Left ventricle myocardium inferior (tissue), 1 donor: ENCODE measurements at regions not wholly inside any gene's neighbourhood (a gene's known extent, or its start where the extent isn't known, plus 50 kb on each side); places are given as distances from the start of the nearest gene placed in this dataset.
"Not testable (repeated sequence)": the region's sequence is repeated elsewhere in the genome, so short reads cannot be mapped to it uniquely, and the experiment has no call there.

ENCODE experiments used
- DNase-seq: peaks from one replicate; pipeline ENCODE4 v3.0.0-alpha.2; 2020
- H3K27ac ChIP-seq: fragments of 200-600 bp; replicated peaks from 2 replicates; pipeline ENCODE4 v1.8.0; 2021
- H3K27me3 ChIP-seq: fragments of 200-600 bp; 2 replicates; pipeline ENCODE4 v1.8.0; 2021; ENCODE audit warnings: low read depth
- H3K36me3 ChIP-seq: fragments of 200-600 bp; 2 replicates; pipeline ENCODE4 v1.8.0; 2021
- H3K4me1 ChIP-seq: fragments of 200-600 bp; 2 replicates; pipeline ENCODE4 v1.8.0; 2021
- H3K4me3 ChIP-seq: fragments of 200-600 bp; 2 replicates; pipeline ENCODE4 v1.8.0; 2021; ENCODE audit warnings: mild to moderate bottlenecking, moderate library complexity
- H3K9me3 ChIP-seq: fragments of 200-600 bp; replicated peaks from 2 replicates; pipeline ENCODE4 v1.8.0; 2021
- intact Hi-C: fragments of 100-400 bp; cut with micrococcal nuclease; formaldehyde crosslinking; loops from one replicate; pipeline ENCODE4 v1.11.0; 2022
- donor health status: DM: no; HTN: yes; CAD: no; lungs with severe emphysema.

DNA sequence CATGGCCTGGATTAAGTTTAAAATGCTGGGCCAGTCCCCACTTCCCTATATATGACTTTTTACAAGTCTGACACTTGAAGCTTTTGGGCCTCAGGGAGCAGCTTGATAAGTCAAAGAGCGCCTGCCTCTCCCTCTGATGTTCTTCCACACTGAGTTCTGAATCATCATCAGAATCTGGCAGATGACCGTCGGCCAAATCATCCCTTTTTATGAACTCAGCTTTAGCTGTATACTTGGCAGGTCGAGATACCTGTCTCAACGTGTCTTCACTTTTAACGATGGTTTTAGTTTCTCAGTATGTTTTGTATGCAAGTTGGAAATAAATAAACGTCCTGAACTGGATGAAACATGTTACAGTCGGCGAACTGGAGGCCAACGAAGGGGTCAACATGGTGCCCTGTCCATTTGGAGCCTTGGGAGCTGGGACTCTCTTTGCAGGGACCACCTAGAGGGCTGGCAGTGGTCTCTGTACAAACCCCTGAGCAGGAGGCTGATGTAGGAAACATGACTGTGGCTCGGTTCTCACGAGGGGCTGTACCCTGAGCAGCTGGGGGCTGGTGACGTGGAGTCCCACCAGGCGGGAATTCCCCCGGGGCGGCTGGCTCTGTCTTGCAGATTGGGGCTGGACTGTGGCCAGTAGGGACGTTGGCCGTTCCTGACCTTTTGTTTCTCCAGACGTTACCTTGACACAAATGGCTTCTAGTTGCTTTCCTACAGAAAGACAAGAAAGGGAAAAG is 192.2 kb upstream of the PRKX start:
- H3K27me3 ChIP-seq, H3K36me3 ChIP-seq, H3K27ac ChIP-seq, H3K4me1 ChIP-seq, DNase-seq, H3K4me3 ChIP-seq, intact Hi-C loops, H3K9me3 ChIP-seq: not testable (repeated sequence)

GRCh38 chrX:3902222-3902621 is 188.8 kb upstream of the PRKX start:
- H3K27ac ChIP-seq, H3K4me3 ChIP-seq, H3K9me3 ChIP-seq, intact Hi-C loops, DNase-seq, H3K27me3 ChIP-seq, H3K36me3 ChIP-seq, H3K4me1 ChIP-seq: not testable (repeated sequence)

DNA sequence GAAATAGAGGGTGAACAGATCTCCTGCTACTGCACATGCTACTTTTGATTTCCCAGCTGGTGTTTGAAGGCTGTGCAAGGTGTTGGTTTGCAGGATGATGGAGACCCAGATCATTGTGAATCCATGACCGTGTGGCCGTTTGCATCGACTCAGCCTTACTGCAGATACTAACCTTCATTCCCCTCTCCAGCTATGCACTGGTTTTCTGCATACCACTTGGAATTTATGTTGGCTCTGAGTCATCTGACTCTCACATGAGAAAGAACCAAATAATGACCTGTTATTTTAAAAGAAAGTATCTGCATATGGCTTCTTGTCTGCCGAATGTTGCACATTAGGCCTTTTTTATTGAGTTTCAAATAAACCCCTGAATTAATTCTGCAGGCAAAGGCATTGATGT is 183.3 kb upstream of the PRKX start:
- H3K27ac ChIP-seq, H3K4me1 ChIP-seq, DNase-seq, H3K36me3 ChIP-seq, H3K27me3 ChIP-seq, H3K9me3 ChIP-seq, H3K4me3 ChIP-seq, intact Hi-C loops: not testable (repeated sequence)

GRCh38 chrX:3882553-3882920 is 169.1 kb upstream of the PRKX start:
- intact Hi-C loops, H3K27me3 ChIP-seq, H3K9me3 ChIP-seq, H3K4me3 ChIP-seq, H3K4me1 ChIP-seq, H3K36me3 ChIP-seq, DNase-seq, H3K27ac ChIP-seq: not testable (repeated sequence)

DNA sequence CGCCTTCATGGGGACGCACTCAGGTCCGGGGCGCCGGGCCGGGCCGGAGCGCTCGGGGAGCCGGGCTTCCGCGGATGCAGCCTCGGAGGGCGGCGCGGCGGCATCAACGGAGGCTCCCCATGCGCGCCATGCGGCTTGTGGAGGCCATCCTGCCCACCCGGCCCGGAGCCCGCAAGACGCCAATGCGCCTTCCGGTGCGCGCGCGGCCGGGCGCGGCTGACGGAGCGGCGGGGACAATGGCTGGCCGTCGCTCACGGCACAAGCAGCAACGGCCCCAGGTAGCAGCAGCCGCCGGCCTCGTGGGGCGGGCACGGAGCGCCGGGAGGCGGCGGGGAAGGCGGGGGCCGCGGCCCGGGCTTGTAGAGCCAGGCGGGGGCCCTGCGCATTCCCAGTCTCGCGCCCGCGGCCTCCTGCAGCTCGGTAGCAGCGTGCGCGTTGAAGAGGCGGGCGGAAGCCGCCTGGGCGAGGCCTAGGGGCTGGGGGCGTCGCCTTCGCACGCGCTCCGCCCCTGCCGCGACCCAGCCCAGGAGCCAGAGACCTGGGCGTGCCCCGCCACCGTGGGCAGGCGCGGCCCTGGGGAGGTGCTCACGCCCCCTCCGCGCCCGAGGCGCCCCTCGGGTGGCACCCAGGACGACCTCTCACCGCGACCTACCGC is 168.6 kb upstream of the PRKX start:
- H3K36me3 ChIP-seq, H3K4me3 ChIP-seq, intact Hi-C loops, H3K4me1 ChIP-seq, H3K27ac ChIP-seq, H3K9me3 ChIP-seq, H3K27me3 ChIP-seq, DNase-seq: not testable (repeated sequence)

DNA sequence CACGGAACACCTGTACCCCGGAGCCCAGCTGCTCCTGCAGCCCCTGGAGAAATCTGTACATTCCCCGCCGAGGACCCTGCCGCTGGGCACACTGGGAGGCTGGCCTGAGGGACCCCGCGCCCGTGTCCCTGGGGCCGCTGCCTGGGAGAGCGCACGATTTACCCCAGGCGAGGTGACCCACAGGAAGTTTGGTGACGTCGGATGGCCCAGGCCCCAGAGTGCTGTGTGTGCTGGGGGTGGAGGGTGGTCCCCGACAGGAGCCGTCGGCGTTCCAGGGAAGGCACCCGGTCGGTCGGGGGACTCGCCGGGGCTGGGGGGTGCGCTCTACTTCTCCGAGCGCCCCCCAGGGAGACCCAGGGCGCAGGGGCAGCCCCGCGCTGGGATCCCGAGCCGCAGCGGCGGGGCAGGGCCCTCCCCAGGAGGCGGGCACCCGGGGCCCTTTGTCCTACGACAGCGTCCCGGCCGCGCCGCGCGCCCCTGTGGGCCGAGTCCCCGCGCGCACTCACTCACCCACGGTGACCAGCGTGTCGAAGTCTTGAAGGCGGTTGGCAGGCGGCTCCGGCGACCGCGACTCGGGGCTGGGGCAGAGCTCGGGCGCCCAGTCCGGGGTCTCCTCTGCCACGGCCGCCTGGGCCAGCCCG is 167.9 kb upstream of the PRKX start:
- H3K27me3 ChIP-seq, H3K27ac ChIP-seq, intact Hi-C loops, H3K4me1 ChIP-seq, DNase-seq, H3K9me3 ChIP-seq, H3K36me3 ChIP-seq, H3K4me3 ChIP-seq: not testable (repeated sequence)

GRCh38 chrX:3876393-3876792 is 162.9 kb upstream of the PRKX start:
- H3K4me1 ChIP-seq, H3K9me3 ChIP-seq, H3K36me3 ChIP-seq, H3K4me3 ChIP-seq, H3K27ac ChIP-seq, intact Hi-C loops, DNase-seq, H3K27me3 ChIP-seq: not testable (repeated sequence)

DNA sequence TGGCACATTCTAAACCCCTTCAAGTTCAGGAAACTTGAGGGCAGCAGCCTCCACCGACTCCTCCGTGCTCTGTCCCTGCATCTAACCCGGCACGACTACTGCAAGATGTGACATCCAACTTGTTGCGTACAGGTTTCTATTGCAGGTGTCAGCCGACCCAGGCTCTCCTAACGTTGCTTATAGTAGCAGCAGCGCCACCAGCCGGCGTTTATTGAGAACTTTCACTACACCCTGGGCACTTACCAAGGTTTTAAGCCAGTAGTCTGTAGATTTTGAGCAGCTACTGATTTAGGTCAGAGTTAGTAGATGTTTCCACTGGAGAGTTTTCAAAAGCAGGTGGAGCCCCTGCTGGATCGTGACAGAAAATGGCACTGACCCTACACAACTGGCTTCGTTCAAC is 162.2 kb upstream of the PRKX start:
- intact Hi-C loops, H3K9me3 ChIP-seq, H3K36me3 ChIP-seq, H3K4me1 ChIP-seq, H3K4me3 ChIP-seq, H3K27ac ChIP-seq, DNase-seq, H3K27me3 ChIP-seq: not testable (repeated sequence)

- H3K27me3 ChIP-seq, H3K27ac ChIP-seq, DNase-seq, H3K36me3 ChIP-seq, H3K4me1 ChIP-seq, H3K9me3 ChIP-seq, H3K4me3 ChIP-seq, intact Hi-C loops: not testable (repeated sequence)
Measured at GRCh38 chrX:3872226-3872879, 158.9 kb upstream of the PRKX start.

- H3K36me3 ChIP-seq, H3K4me1 ChIP-seq, H3K27me3 ChIP-seq, DNase-seq, intact Hi-C loops, H3K27ac ChIP-seq, H3K4me3 ChIP-seq, H3K9me3 ChIP-seq: not testable (repeated sequence)
Measured at GRCh38 chrX:3867067-3867831, 153.8 kb upstream of the PRKX start.

DNA sequence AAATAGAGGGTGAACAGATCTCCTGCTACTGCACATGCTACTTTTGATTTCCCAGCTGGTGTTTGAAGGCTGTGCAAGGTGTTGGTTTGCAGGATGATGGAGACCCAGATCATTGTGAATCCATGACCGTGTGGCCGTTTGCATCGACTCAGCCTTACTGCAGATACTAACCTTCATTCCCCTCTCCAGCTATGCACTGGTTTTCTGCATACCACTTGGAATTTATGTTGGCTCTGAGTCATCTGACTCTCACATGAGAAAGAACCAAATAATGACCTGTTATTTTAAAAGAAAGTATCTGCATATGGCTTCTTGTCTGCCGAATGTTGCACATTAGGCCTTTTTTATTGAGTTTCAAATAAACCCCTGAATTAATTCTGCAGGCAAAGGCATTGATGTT is 144.9 kb upstream of the PRKX start:
- intact Hi-C loops, DNase-seq, H3K36me3 ChIP-seq: not testable (repeated sequence)

DNA sequence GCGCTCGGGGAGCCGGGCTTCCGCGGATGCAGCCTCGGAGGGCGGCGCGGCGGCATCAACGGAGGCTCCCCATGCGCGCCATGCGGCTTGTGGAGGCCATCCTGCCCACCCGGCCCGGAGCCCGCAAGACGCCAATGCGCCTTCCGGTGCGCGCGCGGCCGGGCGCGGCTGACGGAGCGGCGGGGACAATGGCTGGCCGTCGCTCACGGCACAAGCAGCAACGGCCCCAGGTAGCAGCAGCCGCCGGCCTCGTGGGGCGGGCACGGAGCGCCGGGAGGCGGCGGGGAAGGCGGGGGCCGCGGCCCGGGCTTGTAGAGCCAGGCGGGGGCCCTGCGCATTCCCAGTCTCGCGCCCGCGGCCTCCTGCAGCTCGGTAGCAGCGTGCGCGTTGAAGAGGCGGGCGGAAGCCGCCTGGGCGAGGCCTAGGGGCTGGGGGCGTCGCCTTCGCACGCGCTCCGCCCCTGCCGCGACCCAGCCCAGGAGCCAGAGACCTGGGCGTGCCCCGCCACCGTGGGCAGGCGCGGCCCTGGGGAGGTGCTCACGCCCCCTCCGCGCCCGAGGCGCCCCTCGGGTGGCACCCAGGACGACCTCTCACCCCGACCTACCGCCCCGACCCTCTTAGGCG is 130.2 kb upstream of the PRKX start:
- H3K9me3 ChIP-seq, H3K4me1 ChIP-seq, H3K27ac ChIP-seq, H3K4me3 ChIP-seq, H3K36me3 ChIP-seq, intact Hi-C loops, DNase-seq, H3K27me3 ChIP-seq: not testable (repeated sequence)

More for the DNA sequence above, 144.9 kb upstream of the PRKX start:
- H3K9me3 ChIP-seq, H3K27ac ChIP-seq, H3K27me3 ChIP-seq, H3K4me1 ChIP-seq, H3K4me3 ChIP-seq: not testable (repeated sequence)
